CD4-positive, alpha-beta T cell treated with Interleukin-6 at 100 ng/mL for 8 hours (primary cell): ENCODE measurements at regions not wholly inside any gene's neighbourhood (a gene's known extent, or its start where the extent isn't known, plus 50 kb on each side); places are given as distances from the start of the nearest gene placed in this dataset.

ENCODE experiments used
- DNase-seq: peaks from one replicate; pipeline ENCODE4 v3.0.0-alpha.2; 2020; ENCODE audit warnings: mixed read lengths, low spot score

DNA sequence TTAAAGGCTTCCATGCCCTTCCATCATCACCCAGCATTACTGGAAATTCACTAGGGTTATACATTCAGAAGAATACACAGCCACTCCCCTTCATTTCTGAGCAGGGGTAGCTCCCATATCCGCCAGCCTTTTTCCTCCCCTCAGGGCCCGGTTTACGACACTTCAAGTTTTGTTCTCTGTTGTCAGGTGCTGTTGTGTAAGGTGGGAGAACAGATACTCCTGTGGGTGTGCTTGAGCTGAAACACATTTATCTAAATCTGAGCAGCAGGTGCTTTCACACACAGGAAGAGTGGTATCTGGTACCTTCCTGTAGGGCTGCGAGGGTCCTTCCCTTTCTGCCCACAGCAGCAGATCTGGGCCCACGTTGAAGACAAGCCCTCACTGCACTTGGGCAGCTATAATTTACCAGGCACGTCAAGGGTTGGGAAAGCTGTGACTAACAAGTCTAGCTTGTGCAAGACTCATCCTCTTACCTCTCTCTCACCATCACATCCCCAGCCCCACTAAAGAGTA lies 215.8 kb upstream of the RREB1 start:
- DNase-seq: no peak

DNA sequence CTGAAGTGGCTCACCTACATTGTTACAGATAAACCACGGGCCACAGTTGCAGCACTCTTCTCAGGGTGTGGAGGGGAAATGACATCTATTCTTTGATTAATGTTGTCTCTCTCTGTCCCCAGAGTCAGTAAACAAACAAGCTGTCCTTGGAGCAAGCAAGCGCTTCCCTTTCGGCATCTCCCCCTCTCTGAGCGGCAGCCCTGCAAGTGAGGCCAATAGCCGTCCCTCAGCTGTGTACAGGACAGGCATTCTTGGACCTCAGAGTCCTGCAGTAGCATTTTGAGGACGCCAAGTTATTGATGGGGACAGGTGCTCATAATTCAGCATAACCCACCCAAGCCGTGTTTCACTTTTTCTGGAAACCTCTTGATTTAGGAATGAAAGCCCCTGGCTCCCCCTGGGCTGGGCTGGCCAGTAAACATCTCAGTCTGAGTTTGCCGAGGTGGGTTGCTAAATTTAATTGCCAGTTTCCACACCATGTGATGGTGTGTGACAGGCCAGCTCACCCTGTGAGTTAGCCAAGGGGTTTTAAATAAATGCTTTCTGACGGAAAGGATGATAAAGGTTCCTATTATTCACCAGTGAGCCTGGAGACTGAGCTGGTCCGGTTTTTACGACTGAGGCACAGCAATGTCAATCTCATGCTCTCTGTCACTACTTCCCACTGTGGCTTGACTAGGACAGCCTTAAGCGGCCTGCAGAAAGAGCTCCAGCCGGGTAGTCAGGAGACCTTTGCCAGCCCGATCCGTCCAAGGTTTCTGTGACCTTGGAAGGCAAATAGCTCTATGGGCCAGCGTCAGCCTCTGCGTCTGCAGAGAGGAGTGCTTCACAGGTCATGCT lies 214.8 kb upstream of the RREB1 start:
- DNase-seq: no peak

- no peak for DNase-seq
These were observed 214.1 kb upstream of the RREB1 start for GRCh38 chr6:6893701-6894100.

GRCh38 chr6:6895929-6896328 lies 211.8 kb upstream of the RREB1 start:
- DNase-seq: no peak

DNA sequence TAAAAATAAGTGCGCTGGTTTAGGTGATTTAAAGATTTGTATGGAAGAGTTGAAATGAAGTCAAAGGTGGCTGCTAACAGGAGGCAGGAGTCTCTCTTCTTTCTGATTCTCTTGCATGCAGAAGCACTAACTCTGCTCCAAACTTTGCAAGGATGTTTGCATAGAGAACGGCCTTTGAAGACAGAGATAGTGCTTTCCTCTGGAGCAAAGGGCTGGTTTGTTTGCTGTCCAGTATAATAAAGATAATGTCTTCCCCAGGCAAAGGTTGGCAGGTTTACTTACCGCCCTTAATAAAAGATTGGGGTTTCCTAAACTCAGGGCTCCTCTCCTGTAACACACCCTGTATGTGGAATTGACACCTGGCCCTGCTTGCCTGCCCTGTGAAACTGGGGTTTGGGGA lies 210.6 kb upstream of the RREB1 start:
- DNase-seq: no peak

- DNase-seq: no peak
These were observed 207.1 kb upstream of the RREB1 start for GRCh38 chr6:6900569-6901204.

GRCh38 chr6:6901205-6901719 lies 206.5 kb upstream of the RREB1 start:
- DNase-seq: no peak

- DNase-seq: no peak
These were observed 205.8 kb upstream of the RREB1 start for GRCh38 chr6:6901945-6902344.

DNA sequence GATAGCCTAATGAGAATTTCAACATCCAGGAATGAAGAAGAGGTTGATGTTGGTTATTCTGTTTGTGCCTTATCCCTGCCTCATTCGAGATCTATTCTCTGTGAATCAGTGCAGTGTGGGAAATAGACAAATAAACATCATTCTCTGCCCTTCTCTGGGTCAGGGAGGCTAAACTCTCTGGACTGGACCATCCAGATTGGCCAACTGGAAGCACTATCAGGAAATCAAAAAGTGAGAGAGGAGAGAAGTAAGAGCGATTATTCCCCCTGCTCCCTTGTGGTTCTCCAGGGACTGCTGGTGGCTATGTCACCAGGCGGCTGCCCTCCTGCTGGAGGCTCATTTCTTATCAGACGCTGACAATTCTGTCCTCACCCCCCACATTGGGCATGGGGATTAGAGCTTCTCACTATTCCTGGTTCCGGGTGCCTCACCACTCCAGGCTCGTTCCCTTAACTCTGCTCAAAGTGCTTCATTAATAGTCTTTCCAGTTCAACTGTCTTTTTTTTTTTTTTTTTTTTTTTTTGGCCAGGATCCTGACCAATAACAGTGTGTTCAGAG lies 201.7 kb upstream of the RREB1 start:
- no peak for DNase-seq

DNA sequence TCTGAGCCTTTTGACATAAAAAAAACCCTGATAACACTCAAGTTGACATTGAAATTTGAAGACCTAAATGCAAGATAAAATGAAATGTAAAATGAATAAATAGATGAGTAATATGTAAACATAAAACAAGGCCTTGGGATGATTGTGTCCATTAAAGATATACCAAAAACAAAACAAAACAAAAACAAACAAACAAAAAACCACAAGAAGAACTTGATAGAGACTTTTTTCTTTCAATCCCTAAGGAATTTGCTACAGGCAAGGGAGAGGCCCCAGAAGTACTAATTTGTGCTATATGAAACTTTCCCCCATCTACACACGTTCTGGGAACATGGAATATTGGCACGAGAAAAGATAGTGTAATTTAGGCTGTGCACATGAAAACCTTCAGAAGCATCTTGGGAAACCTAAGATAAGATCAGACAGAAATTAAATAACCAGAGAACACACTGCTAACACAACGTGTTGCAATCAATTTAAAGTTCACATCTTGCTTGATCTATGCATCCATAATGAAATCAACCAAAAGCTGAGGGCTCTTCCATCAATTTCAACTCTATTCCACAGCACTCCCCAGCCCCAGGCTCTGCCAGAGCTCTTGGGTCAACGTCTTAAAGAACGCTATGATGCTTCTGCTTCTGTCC lies 201.1 kb upstream of the RREB1 start:
- no peak for DNase-seq

DNA sequence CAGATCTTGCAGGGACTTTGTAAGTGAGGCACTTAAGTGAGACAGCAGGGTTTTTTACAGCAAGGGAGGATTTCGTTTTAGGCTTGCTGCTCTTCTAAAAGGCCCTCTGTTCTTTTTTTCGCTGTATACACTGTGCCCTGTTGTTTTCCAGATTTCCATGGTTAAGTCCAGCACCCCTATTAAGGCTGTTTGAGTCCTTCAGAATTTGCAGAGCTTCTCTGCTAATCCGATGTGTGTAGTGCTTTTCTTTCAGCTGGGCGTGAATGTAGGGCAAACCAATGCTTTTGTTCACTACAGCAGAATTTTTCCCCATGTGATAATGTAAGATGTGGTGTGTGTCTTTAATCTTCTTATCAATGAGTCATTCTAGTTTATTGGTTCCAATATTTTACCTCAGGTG lies 200.5 kb upstream of the RREB1 start:
- DNase-seq: no peak

DNA sequence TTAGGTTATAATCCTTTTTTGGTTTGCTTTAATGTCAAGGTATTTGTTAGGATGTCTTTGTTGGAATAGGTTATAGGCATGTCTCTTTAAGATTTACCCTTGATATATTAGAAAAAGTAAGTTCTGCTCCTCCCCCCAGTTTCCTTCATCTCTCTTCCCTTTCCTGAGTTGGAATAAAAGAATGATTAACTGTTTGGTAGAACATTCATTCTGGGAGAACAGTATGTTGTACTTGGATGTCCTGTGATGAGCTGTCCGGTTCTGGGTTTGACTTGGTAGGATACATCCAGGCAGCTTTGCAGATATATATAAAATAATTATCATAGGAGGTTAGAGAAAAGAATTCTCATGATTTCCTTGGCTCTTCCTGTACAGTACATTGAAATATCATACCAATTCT lies 199.6 kb upstream of the RREB1 start:
- no peak for DNase-seq

DNA sequence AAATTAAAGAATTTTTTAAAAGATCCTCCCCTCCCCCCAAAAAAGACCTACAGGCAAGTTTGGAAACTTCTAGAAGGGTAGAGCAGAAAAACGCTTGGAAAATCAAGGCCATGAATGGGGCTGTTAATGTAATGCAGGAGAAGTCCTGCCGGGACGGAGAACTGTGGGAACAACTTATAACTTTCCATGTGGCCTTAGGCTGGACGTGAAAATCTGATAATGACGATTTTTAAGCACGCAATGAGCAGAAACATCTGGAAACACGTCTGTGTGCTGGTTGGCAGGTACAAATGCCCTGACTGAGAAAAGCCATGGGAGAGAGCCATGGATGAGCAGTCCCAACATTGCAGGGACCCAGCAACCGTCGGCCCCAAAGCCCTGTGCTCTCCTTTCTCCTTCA lies 198.7 kb upstream of the RREB1 start:
- no peak for DNase-seq

DNA sequence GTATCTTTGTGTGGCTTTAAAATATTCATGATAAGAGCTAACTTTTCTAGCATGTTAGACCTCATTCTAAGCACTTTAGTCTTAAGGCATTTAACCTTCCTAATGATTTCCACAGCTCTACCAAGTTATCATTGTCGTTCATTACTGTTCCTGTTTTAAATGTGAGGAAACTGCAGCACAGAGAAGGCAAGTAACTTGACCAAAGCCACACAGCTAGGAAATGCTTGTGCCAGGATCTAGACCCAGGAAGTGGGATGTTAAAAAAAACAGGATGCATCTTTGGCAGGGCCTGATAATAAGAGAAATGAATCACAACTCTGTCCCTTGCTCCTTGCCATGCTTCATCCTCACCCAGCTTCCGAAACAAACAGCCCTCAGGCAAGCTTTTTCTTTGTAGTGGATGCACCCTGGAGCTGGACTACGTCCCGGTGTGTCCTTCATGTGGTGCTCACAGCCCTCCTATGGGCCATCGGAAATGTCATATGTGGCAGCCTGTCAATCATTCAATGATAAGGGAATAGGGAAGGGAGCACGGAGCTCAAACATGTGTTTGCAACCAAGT lies 196.9 kb upstream of the RREB1 start:
- no peak for DNase-seq

- no peak for DNase-seq
These were observed 196.4 kb upstream of the RREB1 start for GRCh38 chr6:6911391-6911790.

DNA sequence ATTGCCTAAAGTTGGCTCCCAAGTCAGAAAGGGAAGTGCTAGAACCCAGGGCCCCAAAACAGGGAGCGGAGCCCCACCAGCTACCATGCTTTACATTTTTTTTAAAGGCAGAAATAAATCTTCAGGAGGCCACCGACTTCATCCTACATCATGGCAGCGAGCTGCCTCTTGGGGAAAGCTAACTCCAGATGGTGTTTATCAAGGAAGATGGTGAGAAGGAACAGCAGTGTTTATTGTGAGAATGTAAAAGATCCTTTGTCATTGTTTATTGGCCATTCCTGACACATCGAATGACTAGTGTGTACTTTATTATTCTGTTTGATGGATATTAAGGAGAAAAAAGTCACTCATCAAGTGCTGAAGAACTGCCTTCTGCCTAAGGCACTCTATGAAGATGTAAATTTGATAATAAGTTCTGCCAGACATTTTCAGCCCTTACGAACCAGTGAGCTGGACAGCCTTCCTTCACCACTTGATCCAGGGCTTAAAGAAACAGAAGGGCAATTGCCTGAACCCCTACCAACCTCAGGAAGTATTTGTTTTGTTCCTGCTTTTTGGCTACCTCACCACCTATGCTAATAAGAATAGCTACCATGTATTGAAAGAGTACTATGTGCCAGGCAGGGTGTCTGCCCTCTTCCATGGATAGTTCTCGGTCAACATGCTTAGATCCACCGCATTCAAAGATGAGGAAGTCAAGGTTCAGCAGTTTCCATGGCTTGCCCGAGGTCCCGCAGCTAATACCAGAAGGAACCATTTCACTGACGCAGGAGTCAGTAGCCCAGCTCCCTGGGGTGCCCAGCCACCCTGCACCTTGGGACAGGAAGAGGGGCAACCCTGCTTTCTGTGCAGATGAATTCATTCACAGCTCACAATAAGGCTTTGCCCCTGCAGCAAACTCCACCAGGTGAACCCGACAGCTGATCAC lies 194.7 kb upstream of the RREB1 start:
- no peak for DNase-seq

GRCh38 chr6:6915219-6915618 lies 192.5 kb upstream of the RREB1 start:
- no peak for DNase-seq

DNA sequence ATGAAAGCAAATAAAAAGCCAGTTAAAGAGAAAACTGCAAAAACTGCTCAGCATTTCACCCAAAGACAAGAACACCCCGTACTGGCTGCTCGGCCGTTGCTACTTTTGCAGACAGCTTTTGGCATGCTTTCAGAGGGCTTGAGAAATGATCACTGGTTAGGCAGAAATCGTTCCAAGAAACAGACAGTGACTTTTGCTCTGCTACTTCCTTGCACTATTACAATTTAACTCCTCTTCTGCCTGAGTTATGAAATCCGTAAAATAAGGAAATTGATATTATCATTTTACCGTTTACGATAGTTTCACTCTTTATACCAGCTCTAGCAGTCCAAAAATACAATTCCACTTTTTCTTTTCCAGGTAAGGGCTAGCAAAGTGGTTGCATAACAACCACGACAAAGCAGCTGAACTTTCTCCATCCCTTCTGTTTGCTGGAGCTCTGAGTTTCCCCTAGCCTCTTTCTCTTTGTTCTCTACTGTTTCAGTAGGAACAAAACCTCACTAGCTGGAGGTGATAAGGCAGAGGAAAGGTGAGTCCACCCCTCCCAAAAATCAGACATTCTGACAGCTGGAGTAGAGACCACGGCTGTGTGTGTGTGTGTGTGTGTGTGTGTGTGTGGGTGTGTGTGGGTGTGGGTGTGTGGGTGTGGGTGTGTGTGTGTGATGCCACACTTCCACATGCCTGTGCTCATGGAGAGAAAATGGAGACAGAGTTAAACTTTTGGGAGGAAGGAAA lies 191.8 kb upstream of the RREB1 start:
- DNase-seq: no peak

- no peak for DNase-seq
These were observed 191.2 kb upstream of the RREB1 start for GRCh38 chr6:6916598-6916997.

- no peak for DNase-seq
These were observed 189.4 kb upstream of the RREB1 start for GRCh38 chr6:6918216-6918983.
